HepG2 (cell line): ENCODE measurements at regions not wholly inside any gene's neighbourhood (a gene's known extent, or its start where the extent isn't known, plus 50 kb on each side); places are given as distances from the start of the nearest gene placed in this dataset.

Source experiments
- ATAC-seq: fragments of 200-7000 bp; cut with Tn5 transposase; 3 replicates; pipeline ENCODE4 v1.9.1; 2020; ENCODE audit warnings: mild to moderate bottlenecking, moderate library complexity
- BruUV-seq: library from RNA; stranded (reverse); fragments of 400-500 nt; replicated peaks from 2 replicates; lab custom pipeline; 2021; lab: Mats Ljungman, UMichigan
- CTCF ChIA-PET: fragments of 300-600 bp; formaldehyde crosslinking; extraction: SDS; loops from one replicate; lab custom pipeline; 2021; ENCODE audit warnings: low total read pairs, inconsistent platforms, low intra/inter-chr PET ratio; lab: Yijun Ruan, JAX
- POLR2A ChIA-PET: fragments of 350-600 bp; sonication (Branson Sonifier 250); formaldehyde crosslinking; loops from one replicate; lab custom pipeline; 2020; ENCODE audit warnings: antibody characterized with exemption, inconsistent platforms; lab: Yijun Ruan, JAX
- DNase-seq: peaks from one replicate; pipeline ENCODE4 v3.0.0-alpha.2; 2015; ENCODE audit warnings: low spot score
- FAIRE-seq: peaks from 3 replicates; lab custom pipeline; 2011; peaks lifted over from hg19 to GRCh38; lab: Jason Lieb, UNC
- H2AFZ ChIP-seq: one replicate; pipeline ENCODE4 v1.6.1; 2011; ENCODE audit warnings: low read length, inconsistent platforms
- H3K27ac ChIP-seq: fragments of 300-600 bp; 3 replicates; pipeline ENCODE4 v1.8.0; 2011; ENCODE audit warnings: mixed run types, mild to moderate bottlenecking, mixed read lengths, low read length, inconsistent platforms; ENCODE audit not compliant: insufficient read depth; ENCODE audit errors: extremely low read length
- H3K27me3 ChIP-seq, 2 experiments: fragments of 200-600 bp in 1 of 2; 2 replicates in 1 of 2; 3 replicates in 1 of 2; pipeline versions ENCODE4 v1.6.0 to v1.8.0; 2011; ENCODE audit warnings: low read length in 2 of 2, mild to moderate bottlenecking in 2 of 2, moderate library complexity in 2 of 2, inconsistent platforms in 1 of 2; ENCODE audit not compliant: insufficient read depth in 2 of 2, control insufficient read depth in 1 of 2
- H3K36me3 ChIP-seq, 2 experiments: fragments of 200-600 bp in 1 of 2; replicated peaks in 1 of 2; 2 replicates in 1 of 2; 3 replicates in 1 of 2; pipeline versions ENCODE4 v1.5.1 to v1.8.0; 2011; ENCODE audit warnings: low read length in 2 of 2, inconsistent platforms in 1 of 2; ENCODE audit not compliant: insufficient read depth in 2 of 2, control insufficient read depth in 1 of 2
- H3K4me1 ChIP-seq: 2 replicates; pipeline ENCODE4 v1.5.1; 2012; ENCODE audit warnings: low read length, inconsistent platforms; ENCODE audit not compliant: insufficient read depth
- H3K4me2 ChIP-seq: 2 replicates; pipeline ENCODE4 v1.6.0; 2011; ENCODE audit warnings: low read depth, low read length, inconsistent platforms
- H3K4me3 ChIP-seq, 3 experiments: fragments of 200-600 bp in 1 of 3; sonication (generic), shearing (Covaris generic) in 1 of 3; replicated peaks in 1 of 3; 2 replicates each; pipeline ENCODE4 v1.5.1; 2011 to 2016; ENCODE audit warnings: low read length in 3 of 3, inconsistent platforms in 2 of 3, low read depth in 2 of 3, mild to moderate bottlenecking in 2 of 3, control low read depth in 1 of 3, mixed read lengths in 1 of 3; ENCODE audit not compliant: insufficient read depth in 1 of 3
- H3K79me2 ChIP-seq: one replicate; pipeline ENCODE4 v1.6.1; 2011; ENCODE audit warnings: low read length, inconsistent platforms; ENCODE audit not compliant: insufficient read depth
- H3K9ac ChIP-seq: 2 replicates; pipeline ENCODE4 v1.6.0; 2011; ENCODE audit warnings: mild to moderate bottlenecking, low read depth, low read length, inconsistent platforms; ENCODE audit not compliant: insufficient read depth
- H3K9me3 ChIP-seq: 2 replicates; pipeline ENCODE4 v1.5.1; 2012; ENCODE audit warnings: mild to moderate bottlenecking, low read length
- H4K20me1 ChIP-seq: 2 replicates; pipeline ENCODE4 v1.6.0; 2011; ENCODE audit warnings: inconsistent platforms, mild to moderate bottlenecking, low read length, moderate library complexity; ENCODE audit not compliant: insufficient read depth
- ATF4 ChIP-seq, 2 experiments: fragments of 450-650 bp in 1 of 2; sonication (generic) in 1 of 2; formaldehyde crosslinking; IDR thresholded peaks; 2 replicates each; pipeline versions ENCODE4 v1.5.0 to v1.8.0; 2020 to 2022; ENCODE audit warnings: mild to moderate bottlenecking in 1 of 2, missing genetic modification reagents in 1 of 2
- MTA1 ChIP-seq: sonication (generic); formaldehyde crosslinking; IDR thresholded peaks from 2 replicates; pipeline ENCODE4 v1.4.0; 2020; ENCODE audit warnings: missing genetic modification reagents, mild to moderate bottlenecking, borderline replicate concordance
- ZNF501 ChIP-seq: sonication (generic); formaldehyde crosslinking; IDR thresholded peaks from 2 replicates; pipeline ENCODE4 v1.5.1; 2020; ENCODE audit warnings: mild to moderate bottlenecking, moderate library complexity, missing genetic modification reagents
- ZNF770 ChIP-seq: sonication (generic); formaldehyde crosslinking; IDR thresholded peaks from 2 replicates; pipeline ENCODE4 v1.5.0; 2020; ENCODE audit warnings: mild to moderate bottlenecking, missing genetic modification reagents
- WGBS: methylation state at CpG from one replicate; pipeline ENCODE4 v1.1.6; 2017; ENCODE audit warnings: low lambda C conversion rate; 5-methylcytosine and 5-hydroxymethylcytosine counted together
- in situ Hi-C: cut with HindIII; loops from 2 replicates; pipeline ENCODE4 v1.10.0; 2017; ENCODE audit warnings: low pct_unique_long_range_greater_than_20kb; ENCODE audit not compliant: extremely low pct_ligation_motif_present
- intact Hi-C: fragments of 100-400 bp; cut with micrococcal nuclease; formaldehyde crosslinking; loops from one replicate; pipeline ENCODE4 v1.10.0; 2022; ENCODE audit not compliant: unreplicated experiment
- TF ChIP-seq, protein P1 (sequence below): sonication (generic); formaldehyde crosslinking; IDR thresholded peaks from 2 replicates; pipeline ENCODE4 v1.4.0; 2020; ENCODE audit warnings: missing genetic modification reagents, mild to moderate bottlenecking, borderline replicate concordance

- H3K36me3 ChIP-seq = no peaks in the 10 kb centered on the region
- H3K4me2 ChIP-seq = no peak overlapping the region
- no peaks in the 10 kb centered on the region for H4K20me1 ChIP-seq
- TF ChIP-seq ZNF501 (CRISPR knock-in tag) (no peak), ZNF770 (CRISPR knock-in tag) (no peak), MTA1 (no peak), ATF4 (CRISPR knock-in tag; IDR thresholded peaks at IDR 0.05) (no peak)
- TF ChIP-seq, protein P1, sequence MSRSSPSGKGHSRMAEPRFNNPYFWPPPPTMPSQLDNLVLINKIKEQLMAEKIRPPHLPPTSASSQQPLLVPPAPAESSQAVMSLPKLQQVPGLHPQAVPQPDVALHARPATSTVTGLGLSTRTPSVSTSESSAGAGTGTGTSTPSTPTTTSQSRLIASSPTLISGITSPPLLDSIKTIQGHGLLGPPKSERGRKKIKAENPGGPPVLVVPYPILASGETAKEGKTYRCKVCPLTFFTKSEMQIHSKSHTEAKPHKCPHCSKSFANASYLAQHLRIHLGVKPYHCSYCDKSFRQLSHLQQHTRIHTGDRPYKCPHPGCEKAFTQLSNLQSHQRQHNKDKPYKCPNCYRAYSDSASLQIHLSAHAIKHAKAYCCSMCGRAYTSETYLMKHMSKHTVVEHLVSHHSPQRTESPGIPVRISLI = no peak
- no TSS peak for BruUV-seq
- CTCF ChIA-PET = no interaction called here
- 13% methylated on average over 6 of the region's 7 CpGs for WGBS
- no peaks in the 10 kb centered on the region for H3K9me3 ChIP-seq
- POLR2A ChIA-PET = no interaction called here
- in situ Hi-C loops = no loop called here
- no peak for ATAC-seq
- no peak overlapping the region for H3K9ac ChIP-seq
- peaks cover 1 to 11% of the 10 kb centered on the region in 2 experiments; a peak in 2 of 5 replicates for H3K27me3 ChIP-seq
- intact Hi-C loops = no loop called here
- H2AFZ ChIP-seq = no peak overlapping the region
- no peak overlapping the region for H3K4me3 ChIP-seq
- no peak for DNase-seq
- no peaks in the 10 kb centered on the region for H3K79me2 ChIP-seq
- no peak overlapping the region for H3K27ac ChIP-seq
- no peaks in the 10 kb centered on the region for H3K4me1 ChIP-seq
- FAIRE-seq = no peak
These were observed 97.8 kb upstream of the UBL3 start for GRCh38 chr13:29948244-29948643.
